Gastroesophageal sphincter (tissue), 3 donors: ENCODE measurements at regions not wholly inside any gene's neighbourhood (a gene's known extent, or its start where the extent isn't known, plus 50 kb on each side); places are given as distances from the start of the nearest gene placed in this dataset.

ENCODE experiments used
- EP300 ChIP-seq: sonication (generic); formaldehyde crosslinking; IDR thresholded peaks from one replicate; pipeline ENCODE4 v1.6.1; 2017; ENCODE audit warnings: antibody characterized with exemption, mild to moderate bottlenecking
- POLR2A ChIP-seq, 2 donors: fragments of 450-650 bp; IDR thresholded peaks; one replicate each; pipeline ENCODE4 v1.6.1; 2017; ENCODE audit warnings: antibody characterized with exemption in 2 of 2, mild to moderate bottlenecking in 2 of 2, moderate library complexity in 1 of 2
- TF ChIP-seq, protein P1 (sequence below), 4 experiments: fragments of 200-600 bp in 2 of 4; fragments of 450-650 bp in 2 of 4; sonication (generic) in 1 of 4; IDR thresholded peaks; one replicate each; pipeline ENCODE4 v1.5.1; 2017 to 2019; ENCODE audit warnings: antibody characterized with exemption in 4 of 4, mild to moderate bottlenecking in 2 of 4, moderate library complexity in 2 of 4

DNA sequence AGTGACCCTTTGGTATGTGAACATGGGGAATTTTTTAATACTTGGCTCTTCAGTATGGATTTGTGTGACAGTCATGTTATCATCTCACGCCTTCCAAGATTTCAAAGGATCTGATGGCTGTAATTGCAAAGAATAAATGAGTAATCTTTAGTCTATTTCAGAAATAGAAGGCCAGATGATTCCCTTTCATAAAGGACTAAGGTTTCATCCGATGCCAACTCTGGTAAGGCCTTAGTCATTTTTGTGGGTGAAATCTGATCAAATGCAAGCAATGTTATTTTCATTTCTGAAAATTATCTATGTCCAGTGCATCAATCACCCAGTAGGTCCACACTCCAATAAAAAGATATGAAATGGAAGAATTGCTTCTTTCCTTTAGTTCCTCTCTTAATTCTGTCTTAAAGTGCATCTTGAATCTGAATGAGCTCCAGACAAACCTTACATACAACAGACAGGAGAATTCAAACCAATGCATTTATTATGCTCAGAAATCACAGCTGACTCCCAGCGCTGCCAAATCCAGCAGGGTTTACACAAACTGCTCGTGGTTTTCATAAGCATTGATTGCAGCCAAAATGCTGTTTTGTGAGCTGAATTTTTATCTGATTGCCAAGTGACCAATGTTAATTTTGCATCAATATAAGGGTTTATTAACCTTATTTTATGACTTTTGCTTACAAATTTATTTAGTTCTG lies 565.2 kb upstream of the MARCKS start:
- TF ChIP-seq POLR2A (IDR thresholded peaks at IDR 0.05), result no peak
- TF ChIP-seq, protein P1, sequence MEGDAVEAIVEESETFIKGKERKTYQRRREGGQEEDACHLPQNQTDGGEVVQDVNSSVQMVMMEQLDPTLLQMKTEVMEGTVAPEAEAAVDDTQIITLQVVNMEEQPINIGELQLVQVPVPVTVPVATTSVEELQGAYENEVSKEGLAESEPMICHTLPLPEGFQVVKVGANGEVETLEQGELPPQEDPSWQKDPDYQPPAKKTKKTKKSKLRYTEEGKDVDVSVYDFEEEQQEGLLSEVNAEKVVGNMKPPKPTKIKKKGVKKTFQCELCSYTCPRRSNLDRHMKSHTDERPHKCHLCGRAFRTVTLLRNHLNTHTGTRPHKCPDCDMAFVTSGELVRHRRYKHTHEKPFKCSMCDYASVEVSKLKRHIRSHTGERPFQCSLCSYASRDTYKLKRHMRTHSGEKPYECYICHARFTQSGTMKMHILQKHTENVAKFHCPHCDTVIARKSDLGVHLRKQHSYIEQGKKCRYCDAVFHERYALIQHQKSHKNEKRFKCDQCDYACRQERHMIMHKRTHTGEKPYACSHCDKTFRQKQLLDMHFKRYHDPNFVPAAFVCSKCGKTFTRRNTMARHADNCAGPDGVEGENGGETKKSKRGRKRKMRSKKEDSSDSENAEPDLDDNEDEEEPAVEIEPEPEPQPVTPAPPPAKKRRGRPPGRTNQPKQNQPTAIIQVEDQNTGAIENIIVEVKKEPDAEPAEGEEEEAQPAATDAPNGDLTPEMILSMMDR (IDR thresholded peaks at IDR 0.05), result no peak
- TF ChIP-seq EP300, result no peak
